GM12878 (cell line): ENCODE measurements at regions not wholly inside any gene's neighbourhood (a gene's known extent, or its start where the extent isn't known, plus 50 kb on each side); places are given as distances from the start of the nearest gene placed in this dataset.

Experiments
- ATAC-seq: fragments of 200-7000 bp; cut with Tn5 transposase; 3 replicates; pipeline ENCODE4 v1.9.1; 2020; ENCODE audit warnings: mild to moderate bottlenecking, moderate library complexity
- BruUV-seq: library from RNA; stranded (reverse); fragments of 400-500 nt; replicated peaks from 2 replicates; lab custom pipeline; 2021; lab: Mats Ljungman, UMichigan
- CTCF ChIA-PET: fragments of 300-600 bp; sonication (Branson Sonifier 250); formaldehyde crosslinking; extraction: SDS; loops from one replicate; lab custom pipeline; 2021; ENCODE audit warnings: inconsistent platforms; lab: Yijun Ruan, JAX
- POLR2A ChIA-PET: fragments of 350-600 bp; formaldehyde crosslinking; extraction: SDS; loops from one replicate; lab custom pipeline; 2021; ENCODE audit warnings: inconsistent platforms; lab: Charles Lee
- RAD21 ChIA-PET: fragments of 300-600 bp; sonication (Branson Sonifier 250); formaldehyde crosslinking; loops from one replicate; lab custom pipeline; 2023; ENCODE audit warnings: antibody characterized with exemption; ENCODE audit not compliant: unreplicated experiment; lab: Charles Lee
- SMC1A ChIA-PET: fragments of 300-600 bp; sonication (Branson Sonifier 250); formaldehyde crosslinking; loops from one replicate; lab custom pipeline; 2023; ENCODE audit not compliant: unreplicated experiment, uncharacterized antibody; lab: Charles Lee
- DNase-seq: peaks from one replicate; pipeline ENCODE4 v3.0.0-alpha.2; 2011; ENCODE audit warnings: low read depth, low spot score
- FAIRE-seq: peaks from 3 replicates; lab custom pipeline; 2011; peaks lifted over from hg19 to GRCh38; lab: Jason Lieb, UNC
- H2AFZ ChIP-seq: 2 replicates; pipeline ENCODE4 v1.6.0; 2011; ENCODE audit warnings: low read depth, low read length, control low read depth; ENCODE audit not compliant: control insufficient read depth
- H3K27ac ChIP-seq: 2 replicates; pipeline ENCODE4 v1.5.1; 2011; ENCODE audit warnings: control low read depth; ENCODE audit not compliant: control insufficient read depth, insufficient read depth
- H3K27me3 ChIP-seq, 2 experiments: replicated peaks in 1 of 2; 2 replicates each; pipeline versions ENCODE4 v1.6.0 to v1.6.1; 2011; ENCODE audit warnings: low read length in 1 of 2; ENCODE audit not compliant: control insufficient read depth in 2 of 2, insufficient read depth in 2 of 2
- H3K36me3 ChIP-seq, 2 experiments: 2 replicates each; pipeline ENCODE4 v1.5.1; 2011; ENCODE audit warnings: low read length in 1 of 2; ENCODE audit not compliant: control insufficient read depth in 2 of 2, insufficient read depth in 2 of 2
- H3K4me1 ChIP-seq: 2 replicates; pipeline ENCODE4 v1.6.1; 2011; ENCODE audit warnings: mild to moderate bottlenecking, low read length, moderate library complexity, mixed read lengths; ENCODE audit not compliant: control insufficient read depth, insufficient read depth
- H3K4me2 ChIP-seq: 2 replicates; pipeline ENCODE4 v1.6.0; 2011; ENCODE audit warnings: control low read depth; ENCODE audit not compliant: control insufficient read depth, insufficient read depth
- H3K4me3 ChIP-seq: fragments of 200-600 bp; sonication (generic); 2 replicates; pipeline ENCODE4 v1.5.1; 2016
- H3K79me2 ChIP-seq: 2 replicates; pipeline ENCODE4 v1.6.0; 2011; ENCODE audit warnings: low read length; ENCODE audit not compliant: control insufficient read depth, insufficient read depth
- H3K9ac ChIP-seq: 2 replicates; pipeline ENCODE4 v1.8.0; 2011; ENCODE audit warnings: low read length, control low read depth, mixed read lengths; ENCODE audit not compliant: control insufficient read depth, insufficient read depth
- H3K9me3 ChIP-seq: replicated peaks from 3 replicates; pipeline ENCODE4 v1.5.1; 2011; ENCODE audit warnings: mild to moderate bottlenecking, low read length; ENCODE audit not compliant: control insufficient read depth, insufficient read depth
- H4K20me1 ChIP-seq: 2 replicates; pipeline ENCODE4 v1.6.0; 2011; ENCODE audit not compliant: control insufficient read depth, insufficient read depth
- CBX5 ChIP-seq: sonication (generic); IDR thresholded peaks from 2 replicates; pipeline ENCODE4 v1.6.1; 2016; ENCODE audit warnings: low read depth, moderate library complexity, mild to moderate bottlenecking, inconsistent platforms
- CHD2 ChIP-seq: IDR thresholded peaks from 2 replicates; pipeline ENCODE4 v1.6.1; 2011; ENCODE audit warnings: low read depth, low read length, improper control_type of control experiment, borderline replicate concordance
- IKZF1 ChIP-seq: fragments of 450-650 bp; conservative IDR thresholded peaks from 2 replicates; pipeline ENCODE4 v1.6.1; 2017; ENCODE audit warnings: antibody characterized with exemption, mild to moderate bottlenecking
- MYC ChIP-seq: IDR thresholded peaks from 2 replicates; pipeline ENCODE4 v1.6.1; 2011; ENCODE audit warnings: mild to moderate bottlenecking, low read length, moderate library complexity, inconsistent platforms; ENCODE audit not compliant: insufficient read depth, insufficient replicate concordance, insufficient read length, severe bottlenecking
- NFYB ChIP-seq: IDR thresholded peaks from 2 replicates; pipeline ENCODE4 v1.6.1; 2011; ENCODE audit warnings: low read depth, mild to moderate bottlenecking, low read length, improper control_type of control experiment, moderate library complexity; ENCODE audit not compliant: insufficient read depth
- SMARCA5 ChIP-seq: fragments of 450-650 bp; IDR thresholded peaks from 2 replicates; pipeline ENCODE4 v1.6.1; 2017; ENCODE audit warnings: mild to moderate bottlenecking
- SREBF1 ChIP-seq: IDR thresholded peaks from 2 replicates; pipeline ENCODE4 v1.6.1; 2012; ENCODE audit warnings: mild to moderate bottlenecking, low read length
- STAT3 ChIP-seq: IDR thresholded peaks from 2 replicates; pipeline ENCODE4 v1.6.1; 2011; ENCODE audit warnings: low read depth, low read length, improper control_type of control experiment
- TAF1 ChIP-seq: IDR thresholded peaks from 2 replicates; pipeline ENCODE4 v1.6.1; 2011; ENCODE audit warnings: mild to moderate bottlenecking, low read depth, low read length, borderline replicate concordance
- TBL1XR1 ChIP-seq: IDR thresholded peaks from 2 replicates; pipeline ENCODE4 v1.6.1; 2012; ENCODE audit warnings: low read depth, low read length, improper control_type of control experiment
- YBX1 ChIP-seq: fragments of 450-650 bp; IDR thresholded peaks from 2 replicates; pipeline ENCODE4 v1.6.1; 2016; ENCODE audit warnings: antibody characterized with exemption
- ZZZ3 ChIP-seq: IDR thresholded peaks from 2 replicates; pipeline ENCODE4 v1.6.1; 2011; ENCODE audit warnings: low read depth; ENCODE audit not compliant: control insufficient read depth, insufficient read length
- WGBS: methylation state at CpG from one replicate; pipeline ENCODE4 v1.1.6; 2016; ENCODE audit warnings: low lambda C conversion rate; ENCODE audit not compliant: insufficient replicate concordance, insufficient coverage; ENCODE audit errors: missing lambda C conversion rate; 5-methylcytosine and 5-hydroxymethylcytosine counted together
- in situ Hi-C: fragments of 300-500 bp; cut with MboI; formaldehyde crosslinking; loops from 9 replicates; pipeline ENCODE4 v1.14.3; 2018; ENCODE audit warnings: mixed read lengths
- intact Hi-C: fragments of 100-400 bp; cut with micrococcal nuclease; formaldehyde crosslinking; loops from one replicate; pipeline ENCODE4 v1.14.2; 2022; ENCODE audit not compliant: unreplicated experiment
- TF ChIP-seq, protein P1 (sequence below): fragments of 150-350 bp; IDR thresholded peaks from 2 replicates; pipeline ENCODE4 v1.6.1; 2016; ENCODE audit warnings: low read depth, low read length
- TF ChIP-seq, protein P2 (sequence below): IDR thresholded peaks from 2 replicates; pipeline ENCODE4 v1.6.1; 2012; ENCODE audit warnings: mild to moderate bottlenecking, low read depth, low read length

DNA sequence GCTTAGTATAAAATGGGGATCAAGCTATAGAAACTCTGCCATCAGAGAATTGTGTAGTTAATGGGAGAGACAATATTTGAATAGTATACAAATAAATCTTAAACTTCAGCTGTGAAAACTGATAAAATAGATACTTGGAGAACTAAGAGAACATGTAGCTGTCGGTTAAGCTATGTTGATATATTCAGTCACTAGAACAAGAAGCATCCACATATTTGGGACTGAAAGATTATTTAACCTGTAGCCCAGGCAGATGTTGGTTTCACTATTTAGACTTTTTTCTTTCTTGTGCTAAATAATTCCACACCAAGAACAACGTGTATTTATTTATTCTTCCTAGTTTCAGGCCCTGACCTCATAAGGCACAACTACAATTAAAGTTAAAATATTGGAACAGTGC lies 521.0 kb upstream of the CCNG1 start:
- no TSS peak for BruUV-seq
- Histone ChIP-seq H3K4me3 (no peak overlapping the region), H3K9ac (no peak overlapping the region), H4K20me1 (no peaks in the 10 kb centered on the region), H2AFZ (no peak overlapping the region), H3K9me3 (no peaks in the 10 kb centered on the region), H3K27ac (no peak overlapping the region), H3K4me1 (no peaks in the 10 kb centered on the region), H3K4me2 (no peak overlapping the region), H3K36me3 (no peaks in the 10 kb centered on the region), H3K27me3 (no peaks in the 10 kb centered on the region), H3K79me2 (no peaks in the 10 kb centered on the region)
- POLR2A ChIA-PET: interaction anchor here (0.7 kb wide), 1 partner anchor 656 kb away, joined by 4 read pairs; no protein-coding TSS in a partner anchor
- intact Hi-C loops (no loop called here), in situ Hi-C loops (no loop called here)
- TF ChIP-seq, protein P1, sequence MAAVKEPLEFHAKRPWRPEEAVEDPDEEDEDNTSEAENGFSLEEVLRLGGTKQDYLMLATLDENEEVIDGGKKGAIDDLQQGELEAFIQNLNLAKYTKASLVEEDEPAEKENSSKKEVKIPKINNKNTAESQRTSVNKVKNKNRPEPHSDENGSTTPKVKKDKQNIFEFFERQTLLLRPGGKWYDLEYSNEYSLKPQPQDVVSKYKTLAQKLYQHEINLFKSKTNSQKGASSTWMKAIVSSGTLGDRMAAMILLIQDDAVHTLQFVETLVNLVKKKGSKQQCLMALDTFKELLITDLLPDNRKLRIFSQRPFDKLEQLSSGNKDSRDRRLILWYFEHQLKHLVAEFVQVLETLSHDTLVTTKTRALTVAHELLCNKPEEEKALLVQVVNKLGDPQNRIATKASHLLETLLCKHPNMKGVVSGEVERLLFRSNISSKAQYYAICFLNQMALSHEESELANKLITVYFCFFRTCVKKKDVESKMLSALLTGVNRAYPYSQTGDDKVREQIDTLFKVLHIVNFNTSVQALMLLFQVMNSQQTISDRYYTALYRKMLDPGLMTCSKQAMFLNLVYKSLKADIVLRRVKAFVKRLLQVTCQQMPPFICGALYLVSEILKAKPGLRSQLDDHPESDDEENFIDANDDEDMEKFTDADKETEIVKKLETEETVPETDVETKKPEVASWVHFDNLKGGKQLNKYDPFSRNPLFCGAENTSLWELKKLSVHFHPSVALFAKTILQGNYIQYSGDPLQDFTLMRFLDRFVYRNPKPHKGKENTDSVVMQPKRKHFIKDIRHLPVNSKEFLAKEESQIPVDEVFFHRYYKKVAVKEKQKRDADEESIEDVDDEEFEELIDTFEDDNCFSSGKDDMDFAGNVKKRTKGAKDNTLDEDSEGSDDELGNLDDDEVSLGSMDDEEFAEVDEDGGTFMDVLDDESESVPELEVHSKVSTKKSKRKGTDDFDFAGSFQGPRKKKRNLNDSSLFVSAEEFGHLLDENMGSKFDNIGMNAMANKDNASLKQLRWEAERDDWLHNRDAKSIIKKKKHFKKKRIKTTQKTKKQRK: no peak
- TF ChIP-seq, protein P2, sequence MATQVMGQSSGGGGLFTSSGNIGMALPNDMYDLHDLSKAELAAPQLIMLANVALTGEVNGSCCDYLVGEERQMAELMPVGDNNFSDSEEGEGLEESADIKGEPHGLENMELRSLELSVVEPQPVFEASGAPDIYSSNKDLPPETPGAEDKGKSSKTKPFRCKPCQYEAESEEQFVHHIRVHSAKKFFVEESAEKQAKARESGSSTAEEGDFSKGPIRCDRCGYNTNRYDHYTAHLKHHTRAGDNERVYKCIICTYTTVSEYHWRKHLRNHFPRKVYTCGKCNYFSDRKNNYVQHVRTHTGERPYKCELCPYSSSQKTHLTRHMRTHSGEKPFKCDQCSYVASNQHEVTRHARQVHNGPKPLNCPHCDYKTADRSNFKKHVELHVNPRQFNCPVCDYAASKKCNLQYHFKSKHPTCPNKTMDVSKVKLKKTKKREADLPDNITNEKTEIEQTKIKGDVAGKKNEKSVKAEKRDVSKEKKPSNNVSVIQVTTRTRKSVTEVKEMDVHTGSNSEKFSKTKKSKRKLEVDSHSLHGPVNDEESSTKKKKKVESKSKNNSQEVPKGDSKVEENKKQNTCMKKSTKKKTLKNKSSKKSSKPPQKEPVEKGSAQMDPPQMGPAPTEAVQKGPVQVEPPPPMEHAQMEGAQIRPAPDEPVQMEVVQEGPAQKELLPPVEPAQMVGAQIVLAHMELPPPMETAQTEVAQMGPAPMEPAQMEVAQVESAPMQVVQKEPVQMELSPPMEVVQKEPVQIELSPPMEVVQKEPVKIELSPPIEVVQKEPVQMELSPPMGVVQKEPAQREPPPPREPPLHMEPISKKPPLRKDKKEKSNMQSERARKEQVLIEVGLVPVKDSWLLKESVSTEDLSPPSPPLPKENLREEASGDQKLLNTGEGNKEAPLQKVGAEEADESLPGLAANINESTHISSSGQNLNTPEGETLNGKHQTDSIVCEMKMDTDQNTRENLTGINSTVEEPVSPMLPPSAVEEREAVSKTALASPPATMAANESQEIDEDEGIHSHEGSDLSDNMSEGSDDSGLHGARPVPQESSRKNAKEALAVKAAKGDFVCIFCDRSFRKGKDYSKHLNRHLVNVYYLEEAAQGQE: no peak
- TF ChIP-seq STAT3 (no peak), ZZZ3 (no peak), CHD2 (no peak), SREBF1 (no peak), YBX1 (no peak), CBX5 (no peak), MYC (no peak), IKZF1 (no peak), TAF1 (no peak), SMARCA5 (no peak), NFYB (no peak), TBL1XR1 (no peak)
- RAD21 ChIA-PET: no interaction called here
- CTCF ChIA-PET: interaction anchor here (1.0 to 1.8 kb wide), 2 partner anchors 12 to 13 kb away, joined by 3 to 7 read pairs; no protein-coding TSS in a partner anchor
- SMC1A ChIA-PET: interaction anchor here (1.0 to 1.1 kb wide), 2 partner anchors 7 to 11 kb away, joined by 3 to 4 read pairs; no protein-coding TSS in a partner anchor
- ATAC-seq (no peak), DNase-seq (no peak), FAIRE-seq (no peak)
- 26% methylated on average over 2 of the region's 2 CpGs for WGBS
